Fibroblast of the aortic adventitia (primary cell): ENCODE measurements at regions not wholly inside any gene's neighbourhood (a gene's known extent, or its start where the extent isn't known, plus 50 kb on each side); places are given as distances from the start of the nearest gene placed in this dataset.

Experiments used
- DNase-seq: peaks from one replicate; pipeline ENCODE4 v3.0.0-alpha.2; 2010; ENCODE audit warnings: low read depth
- H3K4me3 ChIP-seq: 2 replicates; pipeline ENCODE4 v1.5.1; 2011; ENCODE audit warnings: low read depth, mild to moderate bottlenecking, control low read depth, low read length, moderate library complexity
- TF ChIP-seq, protein P1 (sequence below): IDR thresholded peaks from 2 replicates; pipeline ENCODE4 v1.5.1; 2011; ENCODE audit warnings: mild to moderate bottlenecking, low read length, control low read depth, inconsistent platforms; ENCODE audit not compliant: insufficient read depth

GRCh38 chr18:21955757-21956652, 213.4 kb upstream of the GATA6 start:
- TF ChIP-seq, protein P1, sequence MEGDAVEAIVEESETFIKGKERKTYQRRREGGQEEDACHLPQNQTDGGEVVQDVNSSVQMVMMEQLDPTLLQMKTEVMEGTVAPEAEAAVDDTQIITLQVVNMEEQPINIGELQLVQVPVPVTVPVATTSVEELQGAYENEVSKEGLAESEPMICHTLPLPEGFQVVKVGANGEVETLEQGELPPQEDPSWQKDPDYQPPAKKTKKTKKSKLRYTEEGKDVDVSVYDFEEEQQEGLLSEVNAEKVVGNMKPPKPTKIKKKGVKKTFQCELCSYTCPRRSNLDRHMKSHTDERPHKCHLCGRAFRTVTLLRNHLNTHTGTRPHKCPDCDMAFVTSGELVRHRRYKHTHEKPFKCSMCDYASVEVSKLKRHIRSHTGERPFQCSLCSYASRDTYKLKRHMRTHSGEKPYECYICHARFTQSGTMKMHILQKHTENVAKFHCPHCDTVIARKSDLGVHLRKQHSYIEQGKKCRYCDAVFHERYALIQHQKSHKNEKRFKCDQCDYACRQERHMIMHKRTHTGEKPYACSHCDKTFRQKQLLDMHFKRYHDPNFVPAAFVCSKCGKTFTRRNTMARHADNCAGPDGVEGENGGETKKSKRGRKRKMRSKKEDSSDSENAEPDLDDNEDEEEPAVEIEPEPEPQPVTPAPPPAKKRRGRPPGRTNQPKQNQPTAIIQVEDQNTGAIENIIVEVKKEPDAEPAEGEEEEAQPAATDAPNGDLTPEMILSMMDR, result peak; percentile 96
- DNase-seq, result peak; percentile 76
- H3K4me3 ChIP-seq, result no peak overlapping the region

DNA sequence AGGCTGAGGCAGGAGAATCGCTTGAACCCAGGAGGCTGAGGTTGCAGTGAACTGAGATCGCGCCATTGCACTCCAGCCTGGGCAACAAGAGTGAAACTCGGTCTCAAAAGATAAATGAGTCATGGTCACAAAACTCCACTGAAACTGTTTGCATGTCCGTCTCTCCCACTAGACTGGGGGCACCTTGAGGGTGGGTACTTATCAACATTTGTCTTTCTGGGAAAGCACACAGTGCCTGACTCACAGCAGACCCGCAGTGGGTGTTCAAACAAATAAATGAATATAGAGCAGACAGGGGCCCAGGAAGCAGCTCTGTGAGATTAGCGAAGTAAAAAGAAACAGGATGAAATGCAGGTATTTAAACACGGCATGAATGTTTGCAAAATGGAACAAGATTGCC, 211.1 kb upstream of the GATA6 start:
- no peak overlapping the region for H3K4me3 ChIP-seq
- TF ChIP-seq, protein P1, result no peak

GRCh38 chr18:21958707-21959450, 210.5 kb upstream of the GATA6 start:
- no peak for DNase-seq
- TF ChIP-seq, protein P1, result no peak
- H3K4me3 ChIP-seq, result no peak overlapping the region

More for the DNA sequence above, 211.1 kb upstream of the GATA6 start:
- no peak for DNase-seq

DNA sequence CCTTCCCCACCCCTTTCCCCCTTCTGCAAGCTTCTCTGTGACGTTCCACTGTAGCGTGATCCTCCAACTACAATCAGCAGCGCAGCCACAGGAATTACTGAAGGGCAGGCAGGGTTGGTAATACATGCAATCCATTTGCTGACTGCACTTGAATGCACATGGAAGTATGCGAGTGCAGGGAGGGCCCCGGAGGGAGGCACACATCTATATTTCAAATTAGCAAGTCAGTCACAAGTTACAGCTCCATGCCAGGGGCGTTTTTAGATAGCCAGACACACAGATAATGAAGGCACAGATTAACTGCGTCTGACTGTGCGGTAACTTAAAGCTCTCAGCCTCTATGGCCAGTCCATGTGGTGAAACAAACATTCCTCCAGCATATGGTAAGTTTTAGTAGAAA, 209.2 kb upstream of the GATA6 start:
- no peak for DNase-seq
- TF ChIP-seq, protein P1, result no peak
- no peak overlapping the region for H3K4me3 ChIP-seq

- TF ChIP-seq, protein P1, result no peak
- DNase-seq, result no peak
Measured at GRCh38 chr18:21963336-21963735, 206.1 kb upstream of the GATA6 start.

DNA sequence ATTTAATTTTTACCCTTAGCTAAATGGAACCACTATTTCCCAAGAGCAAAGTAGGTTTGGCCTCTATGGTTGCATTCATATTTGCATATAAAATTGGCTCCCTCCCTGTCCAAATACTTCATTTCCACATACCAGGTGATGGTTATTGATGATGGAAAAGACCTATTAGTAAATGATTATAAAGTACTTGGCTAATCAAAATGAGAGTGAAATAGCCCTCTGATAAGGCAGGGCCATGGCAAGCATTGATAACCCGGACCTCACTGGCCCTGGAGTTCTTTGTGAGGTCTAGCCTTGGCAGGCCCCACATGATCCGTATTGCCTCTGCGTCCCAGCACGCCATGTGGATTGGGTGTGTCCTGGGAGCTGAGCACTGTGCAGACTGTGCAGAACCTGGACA, 201.1 kb upstream of the GATA6 start:
- no peak for DNase-seq
- H3K4me3 ChIP-seq, result no peak overlapping the region
- TF ChIP-seq, protein P1, result no peak

More at GRCh38 chr18:21963336-21963735, 206.1 kb upstream of the GATA6 start:
- H3K4me3 ChIP-seq, result no peak overlapping the region
